H9 (cell line): ENCODE measurements at regions not wholly inside any gene's neighbourhood (a gene's known extent, or its start where the extent isn't known, plus 50 kb on each side); places are given as distances from the start of the nearest gene placed in this dataset.

Experiments
- DNase-seq: peaks from one replicate; pipeline ENCODE4 v3.0.0-alpha.2; 2017
- H2AFZ ChIP-seq: one replicate; pipeline ENCODE4 v1.6.1; 2013; ENCODE audit warnings: mild to moderate bottlenecking, low read length, control low read depth, moderate library complexity
- H2AK5ac ChIP-seq: 2 replicates; pipeline ENCODE4 v1.6.1; 2013; ENCODE audit warnings: low read length, control low read depth, mixed read lengths; ENCODE audit not compliant: insufficient read length
- H2BK120ac ChIP-seq: one replicate; pipeline ENCODE4 v1.6.1; 2013; ENCODE audit warnings: low read depth, mild to moderate bottlenecking, low read length, control low read depth, inconsistent platforms; ENCODE audit not compliant: poor library complexity, severe bottlenecking
- H2BK12ac ChIP-seq: 2 replicates; pipeline ENCODE4 v1.6.1; 2013; ENCODE audit warnings: low read length, control low read depth, mixed read lengths, low read depth; ENCODE audit not compliant: insufficient read length
- H2BK15ac ChIP-seq: 2 replicates; pipeline ENCODE4 v1.6.1; 2013; ENCODE audit warnings: low read depth, low read length, control low read depth
- H2BK20ac ChIP-seq: one replicate; pipeline ENCODE4 v1.6.1; 2013; ENCODE audit warnings: low read depth, mild to moderate bottlenecking, low read length, control low read depth, inconsistent platforms; ENCODE audit not compliant: poor library complexity, severe bottlenecking
- H2BK5ac ChIP-seq: 2 replicates; pipeline ENCODE4 v1.6.1; 2013; ENCODE audit warnings: low read length, control low read depth, mixed read lengths; ENCODE audit not compliant: insufficient read length
- H3K14ac ChIP-seq: 2 replicates; pipeline ENCODE4 v1.6.1; 2013; ENCODE audit warnings: low read length, control low read depth; ENCODE audit not compliant: insufficient read depth
- H3K18ac ChIP-seq: 2 replicates; pipeline ENCODE4 v1.6.1; 2013; ENCODE audit warnings: low read depth, mild to moderate bottlenecking, mixed read lengths, low read length, control low read depth; ENCODE audit not compliant: insufficient read length
- H3K23ac ChIP-seq: 2 replicates; pipeline ENCODE4 v1.6.1; 2013; ENCODE audit warnings: low read length, control low read depth, mixed read lengths, low read depth; ENCODE audit not compliant: insufficient read length
- H3K23me2 ChIP-seq: 2 replicates; pipeline ENCODE4 v1.6.1; 2013; ENCODE audit warnings: low read depth, mild to moderate bottlenecking, mixed read lengths, low read length, control low read depth; ENCODE audit not compliant: insufficient read length, poor library complexity, severe bottlenecking
- H3K27ac ChIP-seq: 2 replicates; pipeline ENCODE4 v1.5.1; 2013; ENCODE audit warnings: low read length, control low read depth, mixed read lengths, low read depth; ENCODE audit not compliant: insufficient read length
- H3K27me3 ChIP-seq: 2 replicates; pipeline ENCODE4 v1.6.1; 2013; ENCODE audit warnings: low read length, control low read depth, inconsistent platforms; ENCODE audit not compliant: insufficient read depth
- H3K4ac ChIP-seq: 2 replicates; pipeline ENCODE4 v1.6.1; 2013; ENCODE audit warnings: low read depth, mild to moderate bottlenecking, control low read depth, inconsistent platforms, low read length, moderate library complexity
- H3K4me1 ChIP-seq: 2 replicates; pipeline ENCODE4 v1.6.1; 2013; ENCODE audit warnings: low read length, control low read depth, inconsistent platforms; ENCODE audit not compliant: insufficient read depth
- H3K4me2 ChIP-seq: 2 replicates; pipeline ENCODE4 v1.6.1; 2013; ENCODE audit warnings: low read length, control low read depth, mixed read lengths; ENCODE audit not compliant: insufficient read length, insufficient read depth
- H3K56ac ChIP-seq: 2 replicates; pipeline ENCODE4 v1.6.1; 2013; ENCODE audit warnings: low read depth, mild to moderate bottlenecking, mixed read lengths, low read length, control low read depth; ENCODE audit not compliant: insufficient read length
- H3K79me1 ChIP-seq: 2 replicates; pipeline ENCODE4 v1.6.1; 2013; ENCODE audit warnings: low read depth, mild to moderate bottlenecking, moderate library complexity, low read length, control low read depth, inconsistent platforms; ENCODE audit not compliant: insufficient read depth, poor library complexity, severe bottlenecking
- H3K79me2 ChIP-seq: 2 replicates; pipeline ENCODE4 v1.6.1; 2013; ENCODE audit warnings: low read length, control low read depth, inconsistent platforms; ENCODE audit not compliant: insufficient read depth
- H3K9ac ChIP-seq: 2 replicates; pipeline ENCODE4 v1.6.1; 2013; ENCODE audit warnings: low read length, control low read depth, mixed read lengths; ENCODE audit not compliant: insufficient read length; ENCODE audit errors: extremely low read depth
- H3K9me3 ChIP-seq: one replicate; pipeline ENCODE4 v1.6.1; 2013; ENCODE audit warnings: low read depth, low read length, inconsistent platforms; ENCODE audit not compliant: control insufficient read depth
- H3T11ph ChIP-seq: one replicate; pipeline ENCODE4 v1.6.1; 2013; ENCODE audit warnings: mild to moderate bottlenecking, low read length, control low read depth, inconsistent platforms
- H4K20me1 ChIP-seq: one replicate; pipeline ENCODE4 v1.6.1; 2013; ENCODE audit not compliant: control insufficient read depth, insufficient read length, insufficient read depth
- H4K5ac ChIP-seq: 2 replicates; pipeline ENCODE4 v1.6.1; 2013; ENCODE audit warnings: low read depth, mild to moderate bottlenecking, mixed read lengths, low read length, control low read depth; ENCODE audit not compliant: insufficient read length
- H4K8ac ChIP-seq: replicated peaks from 2 replicates; pipeline ENCODE4 v1.6.1; 2013; ENCODE audit warnings: low read length, control low read depth, mixed read lengths, low read depth; ENCODE audit not compliant: insufficient read length
- H4K91ac ChIP-seq: 2 replicates; pipeline ENCODE4 v1.6.1; 2013; ENCODE audit warnings: low read depth, mild to moderate bottlenecking, moderate library complexity, mixed read lengths, low read length, control low read depth; ENCODE audit not compliant: insufficient read length
- H3K27ac Mint-ChIP-seq, 3 experiments: 2 replicates in 2 of 3; 3 replicates in 1 of 3; pipeline ENCODE4 v1.8.0; 2020 to 2021; ENCODE audit warnings: mixed read lengths in 3 of 3, mild to moderate bottlenecking in 1 of 3, moderate library complexity in 1 of 3
- H3K27me3 Mint-ChIP-seq: 2 replicates; pipeline ENCODE4 v1.8.0; 2021; ENCODE audit warnings: low read depth, mild to moderate bottlenecking, moderate library complexity, mixed read lengths
- H3K36me3 Mint-ChIP-seq, 3 experiments: 2 replicates in 2 of 3; 3 replicates in 1 of 3; pipeline ENCODE4 v1.8.0; 2020 to 2021; ENCODE audit warnings: low read depth in 3 of 3, mixed read lengths in 3 of 3; ENCODE audit not compliant: insufficient read depth in 1 of 3
- H3K4me1 Mint-ChIP-seq, 2 experiments: 2 replicates each; pipeline ENCODE4 v1.8.0; 2020; ENCODE audit warnings: mixed read lengths in 2 of 2
- H3K4me3 Mint-ChIP-seq, 2 experiments: 2 replicates in 1 of 2; 3 replicates in 1 of 2; pipeline ENCODE4 v1.8.0; 2020 to 2021; ENCODE audit warnings: mild to moderate bottlenecking in 2 of 2, mixed read lengths in 2 of 2, moderate library complexity in 1 of 2
- H3K9me3 Mint-ChIP-seq, 2 experiments: 2 replicates in 1 of 2; 3 replicates in 1 of 2; pipeline ENCODE4 v1.8.0; 2020; ENCODE audit warnings: mild to moderate bottlenecking in 2 of 2, mixed read lengths in 2 of 2, moderate library complexity in 1 of 2
- CTCF ChIP-seq: fragments of 200-600 bp; sonication (generic); conservative IDR thresholded peaks from 3 replicates; pipeline ENCODE4 v1.8.0; 2021; ENCODE audit warnings: antibody characterized with exemption, mild to moderate bottlenecking

- Histone ChIP-seq H3K79me2 (no peaks in the 10 kb centered on the region; the same call in 1 of the 2 replicates), H2BK5ac (no peak overlapping the region), H3K18ac (no peak overlapping the region), H3K23me2 (no peaks in the 10 kb centered on the region), H3K9me3 (no peaks in the 10 kb centered on the region), H3K14ac (no peak overlapping the region), H3K9ac (no peak overlapping the region), H3K79me1 (no peaks in the 10 kb centered on the region), H3K4me2 (no peak overlapping the region), H3K27ac (no peak overlapping the region), H3K4ac (no peak overlapping the region), H2BK12ac (no peak overlapping the region), H2BK20ac (no peak overlapping the region), H4K20me1 (no peaks in the 10 kb centered on the region), H2AFZ (no peak overlapping the region), H4K5ac (no peak overlapping the region), H3T11ph (no peak overlapping the region), H3K4me1 (no peaks in the 10 kb centered on the region), H3K27me3 (no peaks in the 10 kb centered on the region), H2BK120ac (no peak overlapping the region), H3K56ac (no peak overlapping the region), H2BK15ac (no peak overlapping the region), H2AK5ac (no peak overlapping the region), H4K91ac (no peak overlapping the region), H3K23ac (no peak overlapping the region), H4K8ac (no peak overlapping the region)
- no peaks in the 10 kb centered on the region for H3K4me1 Mint-ChIP-seq
- H3K27ac Mint-ChIP-seq, result no peak overlapping the region
- H3K36me3 Mint-ChIP-seq, result peaks cover 0 to 11% (median 4%) of the 10 kb centered on the region in 3 experiments; a peak in 5 of 7 replicates
- H3K9me3 Mint-ChIP-seq, result peaks cover 23 to 25% of the 10 kb centered on the region in 2 experiments
- no peak for DNase-seq
- no peak for TF ChIP-seq CTCF
- no peak overlapping the region for H3K4me3 Mint-ChIP-seq
- H3K27me3 Mint-ChIP-seq, result peaks cover 21% of the 10 kb centered on the region
These were observed 108.8 kb upstream of the RPL38 start for GRCh38 chr17:74094651-74095050.
